SKM-1 (cell line): ENCODE measurements at regions not wholly inside any gene's neighbourhood (a gene's known extent, or its start where the extent isn't known, plus 50 kb on each side); places are given as distances from the start of the nearest gene placed in this dataset.

ENCODE experiments used
- DNase-seq: peaks from one replicate; lab custom pipeline; 2025; ENCODE audit not compliant: unreplicated experiment; lab: John Stamatoyannopoulos, UW

- no peak for DNase-seq
Measured at GRCh38 chr17:79541056-79541850, 69.6 kb downstream of the RBFOX3 start.

GRCh38 chr17:79539944-79540705, 70.7 kb downstream of the RBFOX3 start:
- no peak for DNase-seq

- no peak for DNase-seq
Measured at GRCh38 chr17:79538291-79538690, 72.6 kb downstream of the RBFOX3 start.

- DNase-seq: no peak
Measured at GRCh38 chr17:79537686-79538085, 73.2 kb downstream of the RBFOX3 start.

GRCh38 chr17:79537061-79537460, 73.8 kb downstream of the RBFOX3 start:
- DNase-seq: no peak

DNA sequence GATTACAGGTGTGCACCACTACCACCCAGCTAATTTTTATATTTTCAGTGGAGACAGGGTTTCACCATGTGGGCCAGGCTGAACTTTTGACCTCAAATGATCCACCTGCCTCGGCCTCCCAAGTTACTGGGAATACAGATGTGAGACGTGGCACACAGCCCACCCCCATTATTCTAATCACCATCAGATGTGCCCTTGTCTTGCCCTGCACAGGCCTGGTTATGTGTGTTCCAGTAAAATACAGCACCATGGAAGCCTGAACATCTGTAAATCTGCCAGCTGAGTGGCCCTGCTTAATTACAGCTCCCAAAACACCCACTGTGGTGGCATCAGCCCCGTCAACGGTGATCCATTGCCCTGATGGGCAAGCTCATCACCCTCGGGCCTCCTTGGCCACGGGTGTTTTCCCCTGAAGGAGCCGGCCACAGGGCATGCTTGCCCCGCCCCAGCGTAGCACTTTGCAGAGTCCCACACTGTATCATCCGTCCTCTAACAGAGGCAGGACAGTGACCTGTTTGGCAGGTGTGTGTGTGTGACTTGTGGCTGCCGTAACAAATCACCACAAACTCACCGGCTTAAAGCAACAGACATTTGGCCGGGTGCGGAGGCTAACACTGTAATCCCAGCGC, 74.5 kb downstream of the RBFOX3 start:
- DNase-seq: no peak

- DNase-seq: no peak
Measured at GRCh38 chr17:79535728-79536025, 75.2 kb downstream of the RBFOX3 start.

DNA sequence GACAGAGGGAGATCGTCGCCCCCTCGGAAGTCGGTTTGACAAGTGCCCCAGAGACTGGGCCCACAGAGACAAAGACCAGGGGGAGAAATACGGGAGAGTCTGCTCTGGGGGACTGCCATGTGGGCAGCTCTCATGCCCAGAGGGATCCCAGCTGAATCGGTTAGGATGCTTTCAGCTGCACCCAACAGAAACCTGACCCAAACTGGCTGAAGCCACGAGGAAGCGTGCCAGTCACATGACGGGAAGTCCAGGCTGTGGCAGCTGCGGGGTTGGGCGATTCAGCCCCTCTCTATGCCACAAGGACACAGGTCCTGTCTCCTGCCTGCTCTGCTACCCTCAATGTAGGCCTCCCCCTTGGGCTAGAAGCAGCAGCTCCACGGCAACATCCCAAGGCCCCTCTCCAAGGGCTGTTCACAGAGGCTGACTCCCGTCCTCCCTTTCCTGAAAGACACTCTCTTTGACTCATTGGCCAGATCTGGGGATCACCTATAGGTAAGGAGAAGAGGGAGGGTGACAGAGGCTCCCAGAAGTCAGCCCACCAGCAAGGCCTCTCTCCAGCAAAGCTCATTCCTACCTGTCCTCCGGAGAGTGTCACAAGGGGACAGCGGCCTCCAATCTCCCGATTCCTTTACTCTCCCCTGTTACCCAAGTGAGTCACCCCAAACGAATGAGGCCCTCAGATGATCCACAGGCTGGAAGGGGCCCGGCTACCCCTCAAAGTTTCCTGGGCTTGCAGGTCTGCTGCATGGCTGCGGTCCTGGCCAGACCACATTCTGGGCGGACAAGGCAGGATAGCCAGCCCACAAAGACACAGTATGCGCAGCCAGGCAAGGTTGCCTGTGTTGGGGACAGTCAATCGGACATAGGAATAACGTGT, 75.8 kb downstream of the RBFOX3 start:
- no peak for DNase-seq

GRCh38 chr17:79534111-79534510, 76.7 kb downstream of the RBFOX3 start:
- no peak for DNase-seq

DNA sequence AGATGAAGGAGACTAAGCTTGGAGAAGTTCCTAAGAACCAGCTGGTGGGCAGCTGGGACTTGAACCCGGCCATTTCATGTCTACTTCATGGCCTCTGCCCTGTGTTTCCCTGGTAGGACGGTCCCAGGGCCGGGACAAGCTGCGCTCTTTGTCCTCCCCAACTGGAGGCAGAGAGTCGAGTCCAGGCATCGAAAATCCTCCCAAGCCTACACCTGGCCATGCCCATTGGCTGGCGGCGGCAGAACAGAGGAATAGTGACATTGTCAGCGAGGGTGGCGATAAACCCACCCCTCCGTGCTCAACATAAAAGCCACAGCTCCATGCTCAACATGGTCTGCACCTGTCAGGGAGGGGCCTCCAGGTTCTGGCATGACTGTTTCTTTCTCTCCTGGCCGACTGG, 77.7 kb downstream of the RBFOX3 start:
- DNase-seq: no peak

DNA sequence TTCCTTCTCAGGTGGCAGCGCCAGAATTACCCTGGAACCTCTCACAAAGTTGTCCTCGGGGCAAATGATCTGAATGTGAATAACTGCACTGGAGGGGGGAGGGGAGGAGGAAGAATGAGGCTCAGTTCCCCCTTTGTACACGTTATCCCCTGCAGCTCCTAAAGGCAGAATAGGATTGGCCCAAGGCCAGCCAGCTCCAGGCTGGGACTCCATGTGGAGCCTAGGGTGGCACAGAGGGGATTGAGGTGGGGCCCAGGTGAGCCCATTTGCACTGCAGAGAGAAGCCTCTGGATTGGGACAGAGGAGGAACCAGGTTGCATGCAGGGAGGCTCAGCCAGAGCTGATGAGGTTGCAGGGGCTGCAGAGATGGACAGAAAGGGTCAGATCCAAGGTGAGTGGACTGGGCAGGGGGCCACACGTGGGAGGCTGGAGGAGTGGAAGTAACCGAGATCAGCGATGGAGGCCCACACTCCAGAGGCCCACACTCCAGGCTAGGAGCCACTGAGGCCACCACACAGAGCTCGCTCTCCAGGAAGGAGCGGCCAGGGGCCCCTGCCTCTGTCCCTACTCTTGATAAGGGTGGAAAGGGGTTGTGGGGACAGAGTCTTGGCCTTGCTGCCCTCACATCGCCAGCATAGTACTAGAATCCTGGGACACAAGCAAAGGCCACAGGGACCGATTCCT, 78.6 kb downstream of the RBFOX3 start:
- no peak for DNase-seq

GRCh38 chr17:79531191-79532095, 79.4 kb downstream of the RBFOX3 start:
- no peak for DNase-seq

- DNase-seq: no peak
Measured at GRCh38 chr17:79530361-79531105, 80.3 kb downstream of the RBFOX3 start.

- no peak for DNase-seq
Measured at GRCh38 chr17:79529661-79530081, 81.2 kb downstream of the RBFOX3 start.

DNA sequence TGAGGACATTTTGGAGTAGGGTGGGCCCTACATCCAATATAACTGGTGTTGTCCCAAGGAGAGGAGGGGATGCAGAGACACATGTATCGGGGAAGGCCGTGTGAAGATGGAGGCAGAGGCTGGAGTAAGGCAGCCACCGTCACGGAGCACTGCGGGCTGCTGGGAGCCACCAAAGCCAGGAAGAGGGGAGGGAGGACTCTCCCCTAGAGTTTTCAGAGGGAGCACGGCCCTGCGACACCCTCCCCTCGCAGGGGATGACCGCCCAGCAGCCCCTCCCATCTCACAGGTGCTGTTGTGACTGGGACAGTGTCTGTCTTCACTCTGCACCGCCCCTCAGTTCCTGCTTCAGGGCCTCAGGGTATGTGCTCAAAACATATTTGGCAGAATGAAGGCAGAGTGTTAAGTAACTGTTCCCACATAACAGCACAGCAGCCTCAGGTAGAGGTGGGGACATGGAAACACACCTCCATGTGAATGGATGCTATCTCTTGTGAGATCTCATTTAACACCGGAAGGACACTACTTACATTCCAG, 82.2 kb downstream of the RBFOX3 start:
- DNase-seq: no peak

- DNase-seq: no peak
Measured at GRCh38 chr17:79527306-79527705, 83.5 kb downstream of the RBFOX3 start.

DNA sequence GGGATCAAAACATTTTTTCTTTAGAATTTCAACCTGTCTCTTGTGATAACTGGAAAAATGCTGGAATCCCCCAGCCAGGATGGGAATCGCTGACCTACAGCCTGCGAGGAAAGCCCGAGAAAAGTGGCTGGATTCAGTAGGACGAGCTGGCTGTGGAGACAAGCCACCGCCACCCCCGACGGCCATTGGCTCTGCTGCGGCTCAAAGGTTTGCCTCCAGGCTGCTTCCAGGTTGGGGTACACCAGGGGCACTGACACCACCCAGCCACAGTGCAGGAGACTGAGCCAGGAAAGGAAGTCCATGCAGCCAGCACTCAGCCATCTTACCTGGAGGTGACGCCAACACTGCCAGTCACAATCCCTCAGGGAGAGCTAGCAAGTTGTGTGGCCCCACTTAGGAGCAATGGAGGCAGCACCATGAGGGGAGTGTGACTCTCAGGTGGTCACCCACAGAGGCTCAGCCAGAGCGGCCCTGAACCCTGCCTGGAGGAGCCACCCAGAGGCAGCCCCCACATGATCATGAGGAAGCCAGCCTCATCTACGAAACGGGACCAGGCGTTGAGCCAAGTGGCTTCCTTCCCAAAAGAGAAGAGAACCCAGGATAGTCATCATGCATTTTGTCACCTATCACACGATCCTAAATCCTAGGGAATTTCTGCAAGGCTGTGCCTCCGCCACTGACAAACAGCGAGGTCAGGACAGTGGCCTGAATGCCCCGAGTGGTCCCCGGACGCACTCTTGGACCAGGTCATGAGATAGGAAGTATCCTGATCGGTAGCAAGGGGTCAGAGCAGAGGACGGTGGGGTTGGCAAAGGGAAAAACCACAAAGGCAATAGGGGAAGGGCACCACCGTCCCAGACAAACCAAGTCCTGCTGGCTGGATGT, 84.8 kb downstream of the RBFOX3 start:
- DNase-seq: no peak
